ENCODE measurements at regions not wholly inside any gene's neighbourhood (a gene's known extent, or its start where the extent isn't known, plus 50 kb on each side); places are given as distances from the start of the nearest gene placed in this dataset.

- TF ChIP-seq CTCF (IDR thresholded peaks at IDR 0.05) (no peak), POLR2A (IDR thresholded peaks at IDR 0.05) (no peak)
Measured at GRCh38 chr4:27910227-27910626, 1049.6 kb downstream of the STIM2 start.

Measured in tibial nerve (tissue), 3 donors.